GM23338 (cell line): ENCODE measurements at regions not wholly inside any gene's neighbourhood (a gene's known extent, or its start where the extent isn't known, plus 50 kb on each side); places are given as distances from the start of the nearest gene placed in this dataset.

ENCODE experiments used
- CREB1 ChIP-seq: fragments of 250-450 bp; sonication (Bioruptor Pico); IDR thresholded peaks from 2 replicates; pipeline ENCODE4 v1.5.0; 2020; ENCODE audit warnings: low read depth, mild to moderate bottlenecking, moderate library complexity
- CTCF ChIP-seq, 2 experiments: fragments of 200-600 bp in 1 of 2; sonication (generic) in 1 of 2; conservative IDR thresholded peaks; 2 replicates each; pipeline versions ENCODE4 v1.5.1 to v1.6.1; 2016 to 2017; ENCODE audit warnings: antibody characterized with exemption in 2 of 2, low read depth in 2 of 2, mild to moderate bottlenecking in 2 of 2, moderate library complexity in 1 of 2
- EZH2 ChIP-seq: fragments of 200-600 bp; sonication (generic); IDR thresholded peaks from one replicate; pipeline ENCODE4 v1.8.0; 2017; ENCODE audit warnings: antibody characterized with exemption, mild to moderate bottlenecking, low read depth; ENCODE audit not compliant: unreplicated experiment
- EZH2phosphoT487 ChIP-seq: fragments of 200-600 bp; sonication (generic); IDR thresholded peaks from one replicate; pipeline ENCODE4 v1.8.1; 2018; ENCODE audit warnings: antibody characterized with exemption; ENCODE audit not compliant: unreplicated experiment
- JUNB ChIP-seq: IDR thresholded peaks from one replicate; pipeline ENCODE4 v1.6.1; 2016; ENCODE audit warnings: antibody characterized with exemption; ENCODE audit not compliant: unreplicated experiment
- NANOG ChIP-seq: IDR thresholded peaks from 2 replicates; pipeline ENCODE4 v1.6.1; 2016; ENCODE audit warnings: antibody characterized with exemption, borderline replicate concordance
- REST ChIP-seq: IDR thresholded peaks from one replicate; pipeline ENCODE4 v1.6.1; 2018; ENCODE audit warnings: antibody characterized with exemption; ENCODE audit not compliant: unreplicated experiment
- ZNF331 ChIP-seq: fragments of 250-450 bp; sonication (Bioruptor Pico); IDR thresholded peaks from 2 replicates; pipeline ENCODE4 v1.5.0; 2020; ENCODE audit warnings: low read depth, mild to moderate bottlenecking, moderate library complexity
- ZNF462 ChIP-seq: fragments of 250-450 bp; sonication (Bioruptor Pico); IDR thresholded peaks from 2 replicates; pipeline ENCODE4 v1.5.0; 2020; ENCODE audit warnings: mild to moderate bottlenecking, moderate library complexity

GRCh38 chr12:63206494-63206893 is 55.5 kb upstream of the AVPR1A start:
- TF ChIP-seq CTCF (conservative IDR thresholded peaks at IDR 0.05; ENCODE audit: low read depth in 2 of 2), result no peak
- no peak for TF ChIP-seq EZH2
- no peak for TF ChIP-seq CREB1 (CRISPR knock-in tag)
- no peak for TF ChIP-seq REST
- TF ChIP-seq EZH2phosphoT487, result no peak
- TF ChIP-seq JUNB, result no peak
- no peak for TF ChIP-seq ZNF331 (CRISPR knock-in tag)
- no peak for TF ChIP-seq NANOG
- no peak for TF ChIP-seq ZNF462 (CRISPR knock-in tag)
